Body of pancreas (tissue), 4 donors: ENCODE measurements at regions not wholly inside any gene's neighbourhood (a gene's known extent, or its start where the extent isn't known, plus 50 kb on each side); places are given as distances from the start of the nearest gene placed in this dataset.

Experiments
- CTCF ChIP-seq, 7 experiments: fragments of 450-650 bp in 4 of 7; fragments of 200-600 bp in 3 of 7; sonication (generic) in 3 of 7; IDR thresholded peaks; one replicate each; pipeline ENCODE4 v1.5.1; 2016 to 2019; ENCODE audit warnings: antibody characterized with exemption in 7 of 7
- POLR2A ChIP-seq, 3 donors: fragments of 450-650 bp; IDR thresholded peaks; one replicate each; pipeline ENCODE4 v1.6.1; 2016; ENCODE audit warnings: antibody characterized with exemption in 3 of 3, mild to moderate bottlenecking in 2 of 3

- TF ChIP-seq CTCF (IDR thresholded peaks at IDR 0.05) (no peak), POLR2A (IDR thresholded peaks at IDR 0.05) (no peak)
These were observed 251.5 kb downstream of the COX7C start for GRCh38 chr5:86869268-86869667.
